GM18907 (cell line): ENCODE measurements at regions not wholly inside any gene's neighbourhood (a gene's known extent, or its start where the extent isn't known, plus 50 kb on each side); places are given as distances from the start of the nearest gene placed in this dataset.

Experiments
- ATAC-seq: cut with Tn5 transposase; IDR thresholded peaks from one replicate; pipeline ENCODE4 v1.9.1; 2021; ENCODE audit warnings: mild to moderate bottlenecking, moderate library complexity; ENCODE audit not compliant: unreplicated experiment

DNA sequence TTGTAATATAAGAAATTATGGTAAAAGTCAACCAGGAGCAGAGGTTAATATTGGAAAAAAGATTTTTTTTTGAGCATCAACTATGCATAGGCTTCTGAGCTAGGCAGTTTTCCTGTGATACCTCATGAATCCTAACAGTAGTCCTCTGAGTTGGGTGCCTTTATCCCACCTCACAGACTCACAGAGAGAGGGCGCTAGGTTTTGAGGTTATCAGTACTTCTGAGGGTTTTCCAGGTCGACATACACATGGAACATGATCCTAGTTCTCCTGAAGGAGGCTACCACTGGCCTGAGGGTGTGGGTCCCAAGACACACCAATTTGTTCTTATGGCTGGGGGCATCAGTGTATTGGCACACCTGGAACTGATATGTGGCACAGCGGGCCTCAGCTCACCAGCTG lies 358.8 kb upstream of the JAG1 start:
- no peak for ATAC-seq

DNA sequence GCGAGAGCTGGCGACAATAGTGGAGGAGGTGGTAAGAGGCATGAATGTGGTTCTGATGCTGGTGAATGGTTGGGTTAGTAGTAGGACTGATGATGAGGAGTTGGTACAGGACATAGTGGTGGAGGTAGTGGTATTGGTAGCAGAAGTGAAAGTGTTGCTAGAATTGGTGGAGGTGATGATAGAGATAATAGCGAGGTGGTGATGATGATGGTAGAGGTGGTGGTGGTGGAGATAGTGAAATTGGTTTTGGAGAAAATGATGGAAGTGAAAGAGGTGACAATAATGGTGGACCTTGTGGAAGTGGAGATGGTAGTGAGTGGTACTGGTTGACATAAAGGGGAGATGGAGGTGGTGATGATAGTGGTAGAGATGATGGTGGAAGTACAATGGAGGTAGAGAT lies 360.2 kb upstream of the JAG1 start:
- ATAC-seq = no peak

DNA sequence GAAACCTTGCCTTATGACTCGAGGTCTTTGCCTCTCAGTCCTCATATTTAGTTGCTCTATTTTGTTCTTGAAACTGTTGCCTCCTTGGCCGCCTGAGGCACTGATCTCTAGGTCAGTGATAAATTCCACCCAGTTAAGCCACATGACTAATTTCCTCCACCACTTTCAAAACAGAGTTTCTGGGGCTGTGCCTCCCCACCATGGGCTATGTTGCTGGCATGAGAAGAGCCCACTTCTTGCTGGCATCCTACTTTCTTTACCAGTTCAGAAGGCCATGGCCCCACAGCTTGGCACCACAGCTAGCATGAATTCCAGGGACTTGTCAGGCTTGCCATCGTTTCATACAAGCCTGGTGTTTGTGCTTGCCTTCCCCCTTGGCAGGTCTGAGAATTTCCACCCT lies 361.4 kb upstream of the JAG1 start:
- no peak for ATAC-seq

- no peak for ATAC-seq
These were observed 367.6 kb upstream of the JAG1 start for GRCh38 chr20:11041396-11041795.

DNA sequence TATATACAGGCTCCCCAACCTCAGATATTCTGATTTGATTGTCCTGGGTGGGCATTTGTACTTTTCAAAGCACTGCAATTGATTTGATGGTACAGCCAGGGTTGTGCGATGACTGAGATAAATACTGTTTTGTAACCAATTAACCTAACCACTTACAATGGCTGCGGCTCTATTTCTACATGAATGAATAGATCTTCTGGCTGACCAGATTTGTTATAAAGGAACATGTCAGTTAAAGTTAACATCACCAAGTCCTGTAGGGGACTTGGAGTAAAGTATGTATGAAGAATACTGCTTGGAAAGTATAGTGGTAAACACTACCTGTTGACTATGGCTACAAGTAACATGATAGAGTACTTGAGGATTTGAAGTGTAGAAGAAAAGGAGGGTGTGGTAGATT lies 369.2 kb upstream of the JAG1 start:
- ATAC-seq = no peak

DNA sequence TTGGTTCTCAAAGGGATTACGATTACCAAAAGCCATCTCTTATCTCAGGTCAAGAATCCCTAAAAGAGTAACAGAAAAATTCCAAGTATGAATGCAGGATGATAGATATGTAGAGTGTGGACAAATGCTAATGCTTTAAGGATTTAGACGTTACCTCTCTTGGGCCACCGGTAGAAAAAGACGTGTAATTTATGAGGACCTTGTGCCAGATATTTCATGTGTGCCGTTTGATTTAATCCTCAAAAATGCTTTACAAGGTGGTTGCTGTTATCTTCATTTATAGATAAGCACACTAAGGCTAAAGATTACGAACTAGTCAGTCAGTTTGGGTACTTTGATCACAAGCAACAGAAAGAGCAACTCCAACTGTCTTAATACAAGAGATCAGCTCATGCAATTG lies 370.8 kb upstream of the JAG1 start:
- no peak for ATAC-seq

- ATAC-seq = no peak
These were observed 371.8 kb upstream of the JAG1 start for GRCh38 chr20:11045412-11046175.

- ATAC-seq = no peak
These were observed 373.8 kb upstream of the JAG1 start for GRCh38 chr20:11047559-11047958.

GRCh38 chr20:11048739-11049138 lies 374.9 kb upstream of the JAG1 start:
- ATAC-seq = no peak

GRCh38 chr20:11050350-11050749 lies 376.6 kb upstream of the JAG1 start:
- ATAC-seq = no peak

- no peak for ATAC-seq
These were observed 377.3 kb upstream of the JAG1 start for GRCh38 chr20:11051136-11051535.

DNA sequence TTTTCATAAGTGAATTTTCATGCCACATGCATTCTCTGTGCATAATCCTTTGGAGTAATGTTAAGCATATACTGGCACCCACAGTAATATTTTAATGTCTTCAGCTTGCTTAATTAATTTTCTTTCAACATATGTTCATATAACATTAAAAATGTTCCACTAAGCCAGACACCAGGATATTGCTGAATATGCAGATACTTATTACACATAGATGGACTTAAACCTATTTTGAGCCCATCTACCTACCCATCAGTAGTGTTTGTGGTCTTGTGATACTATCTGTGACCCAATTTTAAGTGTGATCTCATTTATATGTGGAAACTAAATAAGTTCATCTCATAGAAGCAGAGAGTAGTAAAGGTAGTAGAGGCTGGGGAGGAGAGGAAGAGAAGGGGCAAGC lies 379.5 kb upstream of the JAG1 start:
- no peak for ATAC-seq

GRCh38 chr20:11054266-11054993 lies 380.6 kb upstream of the JAG1 start:
- no peak for ATAC-seq

DNA sequence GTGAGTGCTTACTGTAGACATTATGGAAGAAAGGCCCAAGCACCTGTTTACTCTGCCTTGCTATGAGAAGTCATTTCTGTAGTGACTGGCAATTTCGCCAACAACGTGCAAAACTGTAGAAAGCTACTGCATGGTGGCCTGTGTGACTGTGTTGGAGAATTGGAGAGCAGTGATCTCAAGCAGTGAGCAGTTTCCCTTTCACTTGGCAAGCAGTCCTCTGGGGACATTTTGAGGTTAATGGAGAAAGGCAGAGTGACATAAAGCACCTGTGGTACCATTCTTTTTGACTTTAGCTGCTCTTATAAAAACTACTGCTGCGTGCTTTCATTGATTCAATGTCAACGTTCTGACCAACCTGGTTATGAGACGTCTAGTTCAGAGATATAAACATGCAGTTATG lies 382.6 kb upstream of the JAG1 start:
- ATAC-seq = no peak

GRCh38 chr20:11057624-11058023 lies 383.8 kb upstream of the JAG1 start:
- no peak for ATAC-seq

GRCh38 chr20:11059659-11060058 lies 385.9 kb upstream of the JAG1 start:
- ATAC-seq = no peak

DNA sequence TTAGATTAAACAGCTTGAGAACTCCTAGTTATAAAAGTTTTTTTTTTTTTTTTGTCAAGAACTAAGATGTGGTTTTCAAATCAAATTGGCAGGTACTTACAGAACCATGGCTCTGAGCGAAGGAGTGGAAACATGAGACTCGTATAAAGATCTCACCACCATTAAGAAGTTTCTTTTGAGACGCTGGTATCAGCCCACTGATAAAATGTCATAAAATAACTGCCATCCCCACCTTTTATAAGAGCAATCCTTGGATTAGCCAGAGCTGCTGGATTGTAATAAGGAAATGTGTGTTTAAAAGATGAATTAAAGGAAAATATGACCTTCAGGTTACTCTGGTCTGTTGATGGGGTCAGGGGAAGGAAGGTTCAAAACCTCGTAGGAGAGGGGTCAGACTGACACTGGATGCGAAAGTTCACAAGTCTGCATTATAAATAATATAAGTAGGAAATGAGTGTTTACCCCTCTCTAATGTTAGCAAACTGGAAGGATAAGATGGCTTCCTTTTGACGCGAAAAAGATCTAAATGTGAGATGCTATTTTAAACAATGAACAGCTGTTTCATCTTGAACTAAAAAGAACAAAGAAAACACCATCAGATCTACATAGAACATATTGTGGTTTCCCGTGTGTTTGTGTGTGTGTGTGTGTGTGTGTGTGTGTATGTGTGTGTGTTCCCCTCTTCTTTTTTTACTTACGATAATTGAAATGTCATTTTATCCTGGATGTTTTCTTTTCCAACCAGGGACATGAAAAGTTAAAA lies 386.8 kb upstream of the JAG1 start:
- ATAC-seq = no peak

GRCh38 chr20:11063444-11063843 lies 389.6 kb upstream of the JAG1 start:
- no peak for ATAC-seq

GRCh38 chr20:11064946-11065345 lies 391.1 kb upstream of the JAG1 start:
- ATAC-seq = no peak

DNA sequence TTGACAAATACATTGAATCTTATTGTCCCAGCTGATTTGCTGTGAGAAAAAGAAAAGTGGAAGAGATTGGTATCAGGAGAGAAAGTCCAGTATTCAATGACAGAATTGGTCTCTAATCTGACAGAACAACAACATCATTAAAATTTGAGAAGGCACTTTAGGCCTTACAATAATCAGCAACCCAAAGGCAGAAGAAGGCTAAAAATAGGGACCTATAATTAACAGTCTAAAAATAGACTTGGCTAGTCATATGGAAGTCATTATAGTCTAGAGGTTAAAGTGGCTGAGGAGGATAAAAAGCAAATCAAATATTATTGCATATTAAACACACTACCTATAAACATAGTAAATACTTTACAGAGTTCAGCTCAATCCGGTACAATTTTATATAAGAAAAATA lies 393.6 kb upstream of the JAG1 start:
- ATAC-seq = no peak

GRCh38 chr20:11072982-11073381 lies 399.2 kb upstream of the JAG1 start:
- ATAC-seq = no peak
